Endothelial cell of umbilical vein (primary cell): ENCODE measurements at regions not wholly inside any gene's neighbourhood (a gene's known extent, or its start where the extent isn't known, plus 50 kb on each side); places are given as distances from the start of the nearest gene placed in this dataset.

Experiments used
- BruUV-seq: library from RNA; stranded (reverse); fragments of 400-500 nt; replicated peaks from 2 replicates; lab custom pipeline; 2021; lab: Mats Ljungman, UMichigan
- CTCF ChIA-PET: fragments of 300-600, 350-600 bp; sonication (Branson Sonifier 250); formaldehyde crosslinking; loops from one replicate; lab custom pipeline; 2021; ENCODE audit warnings: antibody characterized with exemption, inconsistent platforms; lab: Charles Lee
- POLR2A ChIA-PET: fragments of 300-600, 350-600 bp; sonication (Branson Sonifier 250); formaldehyde crosslinking; loops from one replicate; lab custom pipeline; 2021; ENCODE audit warnings: antibody characterized with exemption, inconsistent platforms; lab: Charles Lee
- DNase-seq: peaks from one replicate; pipeline ENCODE4 v3.0.0-alpha.2; 2011; ENCODE audit warnings: low read depth, low spot score
- FAIRE-seq: peaks from 2 replicates; lab custom pipeline; 2011; peaks lifted over from hg19 to GRCh38; lab: Jason Lieb, UNC
- H2AFZ ChIP-seq: 2 replicates; pipeline ENCODE4 v1.6.0; 2012; ENCODE audit warnings: low read depth, low read length, control low read depth, inconsistent platforms
- H3K27ac ChIP-seq: 2 replicates; pipeline ENCODE4 v1.5.1; 2011; ENCODE audit warnings: low read depth, mild to moderate bottlenecking, control low read depth, low read length, moderate library complexity; ENCODE audit not compliant: insufficient read depth
- H3K27me3 ChIP-seq, 2 experiments: 2 replicates each; pipeline versions ENCODE4 v1.6.0 to v1.6.1; 2011; ENCODE audit warnings: low read length in 2 of 2, mixed read lengths in 1 of 2; ENCODE audit not compliant: control insufficient read depth in 2 of 2, insufficient read depth in 2 of 2
- H3K36me3 ChIP-seq, 2 experiments: 2 replicates in 1 of 2; 3 replicates in 1 of 2; pipeline ENCODE4 v1.5.1; 2011; ENCODE audit warnings: low read length in 2 of 2, mild to moderate bottlenecking in 1 of 2, moderate library complexity in 1 of 2; ENCODE audit not compliant: control insufficient read depth in 2 of 2, insufficient read depth in 2 of 2; ENCODE audit errors: extremely low read depth in 1 of 2
- H3K4me1 ChIP-seq: 3 replicates; pipeline ENCODE4 v1.5.1; 2011; ENCODE audit warnings: mild to moderate bottlenecking, low read length; ENCODE audit not compliant: control insufficient read depth, insufficient read depth; ENCODE audit errors: extremely low read depth
- H3K4me2 ChIP-seq: 2 replicates; pipeline ENCODE4 v1.6.1; 2011; ENCODE audit warnings: low read length, control low read depth, mixed read lengths; ENCODE audit not compliant: insufficient read depth
- H3K4me3 ChIP-seq, 3 experiments: fragments of 200-600 bp in 1 of 3; sonication (generic), shearing (Covaris generic) in 1 of 3; replicated peaks in 1 of 3; 2 replicates each; pipeline ENCODE4 v1.5.1; 2011 to 2016; ENCODE audit warnings: control low read depth in 3 of 3, low read length in 3 of 3, mild to moderate bottlenecking in 2 of 3, inconsistent platforms in 1 of 3, low read depth in 1 of 3, moderate library complexity in 1 of 3; ENCODE audit not compliant: insufficient read depth in 1 of 3
- H3K79me2 ChIP-seq: 2 replicates; pipeline ENCODE4 v1.6.0; 2012; ENCODE audit warnings: low read length, inconsistent platforms; ENCODE audit not compliant: control insufficient read depth, insufficient read depth
- H3K9ac ChIP-seq: replicated peaks from 2 replicates; pipeline ENCODE3; 2011; ENCODE audit warnings: low read length, control low read depth; ENCODE audit not compliant: insufficient read depth; ENCODE audit errors: extremely low read depth
- H3K9me1 ChIP-seq: replicated peaks from 3 replicates; pipeline ENCODE4 v1.6.0; 2011; ENCODE audit warnings: mild to moderate bottlenecking, low read length; ENCODE audit not compliant: control insufficient read depth, insufficient read depth; ENCODE audit errors: extremely low read depth
- H3K9me3 ChIP-seq: replicated peaks from 2 replicates; pipeline ENCODE4 v1.5.1; 2012; ENCODE audit warnings: low read length, inconsistent platforms; ENCODE audit not compliant: control insufficient read depth, insufficient read depth
- H4K20me1 ChIP-seq: replicated peaks from 2 replicates; pipeline ENCODE3; 2011; ENCODE audit warnings: mild to moderate bottlenecking, low read length; ENCODE audit not compliant: control insufficient read depth, insufficient read depth; ENCODE audit errors: extremely low read depth
- CTCF ChIP-seq, 2 donors: IDR thresholded peaks; 1 replicate in 1 of 2; 2 replicates in 1 of 2; pipeline ENCODE4 v1.5.1; 2011; ENCODE audit warnings: low read length in 2 of 2, mild to moderate bottlenecking in 2 of 2, moderate library complexity in 2 of 2, control low read depth in 1 of 2, inconsistent platforms in 1 of 2, low read depth in 1 of 2; ENCODE audit not compliant: insufficient read depth in 1 of 2; ENCODE audit errors: extremely low read depth in 1 of 2
- EZH2 ChIP-seq: IDR thresholded peaks from 2 replicates; pipeline ENCODE4 v1.6.1; 2012; ENCODE audit warnings: borderline replicate concordance, low read depth, mild to moderate bottlenecking, moderate library complexity, low read length, inconsistent platforms; ENCODE audit not compliant: severe bottlenecking
- GATA2 ChIP-seq: IDR thresholded peaks from 2 replicates; pipeline ENCODE4 v1.7.0; 2011; ENCODE audit warnings: low read depth, mild to moderate bottlenecking, moderate library complexity, mixed read lengths, low read length; ENCODE audit not compliant: insufficient read length, insufficient read depth
- JUN ChIP-seq: IDR thresholded peaks from 2 replicates; pipeline ENCODE4 v1.6.1; 2011; ENCODE audit warnings: borderline replicate concordance, low read depth; ENCODE audit not compliant: insufficient read length, insufficient read depth
- MAX ChIP-seq: IDR thresholded peaks from 2 replicates; pipeline ENCODE4 v1.6.1; 2011; ENCODE audit not compliant: insufficient read depth, insufficient read length
- MYC ChIP-seq: IDR thresholded peaks from one replicate; pipeline ENCODE4 v1.6.1; 2011; ENCODE audit warnings: mild to moderate bottlenecking, low read depth, low read length
- POLR2A ChIP-seq: IDR thresholded peaks from 2 replicates; pipeline ENCODE4 v1.6.1; 2012; ENCODE audit warnings: low read depth, mild to moderate bottlenecking, control low read depth, low read length
- POLR2AphosphoS5 ChIP-seq: IDR thresholded peaks from 2 replicates; pipeline ENCODE4 v1.6.1; 2012; ENCODE audit warnings: low read depth, mild to moderate bottlenecking, control low read depth, low read length, moderate library complexity; ENCODE audit not compliant: insufficient read depth
- dilution Hi-C: fragments of 300-500 bp; cut with MboI; formaldehyde crosslinking; loops from one replicate; pipeline ENCODE4 v1.15.0; 2019; ENCODE audit warnings: low sequenced_read_pairs; ENCODE audit not compliant: extremely low pct_ligation_motif_present
- intact Hi-C: fragments of 100-400 bp; cut with micrococcal nuclease; formaldehyde crosslinking; loops from one replicate; pipeline ENCODE4 v1.10.0; 2022

GRCh38 chr10:78540355-78541076, 506.9 kb downstream of the RPS24 start:
- Histone ChIP-seq H2AFZ (no peak overlapping the region), H3K4me3 (no peak overlapping the region), H3K27me3 (peaks cover 0 to 10% of the 10 kb centered on the region in 2 experiments), H3K4me1 (no peaks in the 10 kb centered on the region), H3K9me3 (no peaks in the 10 kb centered on the region), H4K20me1 (no peaks in the 10 kb centered on the region), H3K79me2 (no peaks in the 10 kb centered on the region), H3K9ac (no peak overlapping the region), H3K36me3 (no peaks in the 10 kb centered on the region), H3K4me2 (no peak overlapping the region), H3K9me1 (no peaks in the 10 kb centered on the region), H3K27ac (no peak overlapping the region)
- ChIA-PET CTCF (interaction anchor here (1.1 to 2.4 kb wide), 3 partner anchors 10 to 493 kb away, joined by 4 to 5 read pairs (median 4); no protein-coding TSS in a partner anchor), POLR2A (no interaction called here)
- TF ChIP-seq GATA2 (no peak), EZH2 (no peak)
- BruUV-seq, result no TSS peak
- intact Hi-C loops, result no loop called here
- dilution Hi-C loops, result no loop called here
- FAIRE-seq (no peak), DNase-seq (no peak)

- H4K20me1 ChIP-seq, result no peaks in the 10 kb centered on the region
- no peak overlapping the region for H3K27ac ChIP-seq
- no TSS peak for BruUV-seq
- peaks cover 0 to 10% of the 10 kb centered on the region in 2 experiments for H3K27me3 ChIP-seq
- intact Hi-C loops (no loop called here), dilution Hi-C loops (no loop called here)
- no peak overlapping the region for H3K4me3 ChIP-seq
- TF ChIP-seq MAX, result no peak
- no peak for TF ChIP-seq CTCF (IDR thresholded peaks at IDR 0.05; ENCODE audit: extremely low read depth in 1 of 2, insufficient read depth in 1 of 2, low read depth in 1 of 2, low read length in 2 of 2)
- TF ChIP-seq POLR2AphosphoS5, result no peak
- no peak for TF ChIP-seq POLR2A
- TF ChIP-seq GATA2, result no peak
- TF ChIP-seq MYC, result no peak
- TF ChIP-seq EZH2, result no peak
- TF ChIP-seq JUN, result no peak
- no peak overlapping the region for H2AFZ ChIP-seq
- H3K79me2 ChIP-seq, result no peaks in the 10 kb centered on the region
- H3K4me2 ChIP-seq, result no peak overlapping the region
- H3K36me3 ChIP-seq, result no peaks in the 10 kb centered on the region
- no peaks in the 10 kb centered on the region for H3K4me1 ChIP-seq
- DNase-seq (no peak), FAIRE-seq (no peak)
- H3K9me1 ChIP-seq, result no peaks in the 10 kb centered on the region
- ChIA-PET CTCF (interaction anchor here (0.7 to 2.4 kb wide), 4 partner anchors 10 to 494 kb away, joined by 3 to 5 read pairs (median 4); no protein-coding TSS in a partner anchor), POLR2A (no interaction called here)
- no peak overlapping the region for H3K9ac ChIP-seq
- H3K9me3 ChIP-seq, result no peaks in the 10 kb centered on the region
These were observed 507.9 kb downstream of the RPS24 start for GRCh38 chr10:78541481-78542140.
